B cell (primary cell): ENCODE measurements at regions not wholly inside any gene's neighbourhood (a gene's known extent, or its start where the extent isn't known, plus 50 kb on each side); places are given as distances from the start of the nearest gene placed in this dataset.

Experiments
- ATAC-seq: fragments of 200-7000 bp; cut with Tn5 transposase; one replicate; pipeline ENCODE4 v1.10.0; 2021; ENCODE audit warnings: low read depth, mild to moderate bottlenecking, moderate number of reproducible peaks, moderate library complexity
- CTCF ChIA-PET: fragments of 350-600 bp; sonication (Branson Sonifier 250); formaldehyde crosslinking; loops from one replicate; lab custom pipeline; 2021; ENCODE audit warnings: antibody characterized with exemption, inconsistent platforms; lab: Charles Lee
- POLR2A ChIA-PET: fragments of 350-600 bp; sonication (Branson Sonifier 250); formaldehyde crosslinking; loops from one replicate; lab custom pipeline; 2021; ENCODE audit warnings: antibody characterized with exemption; lab: Charles Lee
- DNase-seq: peaks from one replicate; pipeline ENCODE4 v3.0.0; 2013
- H2AFZ ChIP-seq: 2 replicates; pipeline ENCODE4 v1.6.1; 2012; ENCODE audit warnings: mild to moderate bottlenecking, low read depth, low read length; ENCODE audit not compliant: insufficient read depth, poor library complexity, severe bottlenecking
- H3K27ac ChIP-seq, 2 donors: 1 replicate in 1 of 2; 2 replicates in 1 of 2; pipeline ENCODE4 v1.5.1; 2012 to 2013; ENCODE audit warnings: low read length in 2 of 2, mild to moderate bottlenecking in 2 of 2, moderate library complexity in 1 of 2
- H3K27me3 ChIP-seq, 4 experiments: fragments of 200-600 bp in 1 of 4; sonication (generic) in 1 of 4; replicated peaks in 1 of 4; 1 replicate in 2 of 4; 2 replicates in 2 of 4; pipeline versions ENCODE4 v1.6.1 to v1.7.0; 2013 to 2016; ENCODE audit warnings: low read length in 3 of 4, mild to moderate bottlenecking in 2 of 4, mixed read lengths in 1 of 4, moderate library complexity in 1 of 4; ENCODE audit not compliant: insufficient read depth in 4 of 4, control insufficient read depth in 3 of 4; ENCODE audit errors: control extremely low read depth in 1 of 4
- H3K36me3 ChIP-seq, 2 experiments: replicated peaks in 1 of 2; 1 replicate in 1 of 2; 2 replicates in 1 of 2; pipeline versions ENCODE4 v1.6.1 to v1.7.1; 2013; ENCODE audit warnings: low read length in 1 of 2; ENCODE audit not compliant: insufficient read depth in 2 of 2, control insufficient read depth in 1 of 2; ENCODE audit errors: control extremely low read depth in 1 of 2, extremely low read depth in 1 of 2
- H3K4me1 ChIP-seq, 2 donors: fragments of 200-600 bp in 1 of 2; sonication (generic) in 1 of 2; 1 replicate in 1 of 2; 2 replicates in 1 of 2; pipeline versions ENCODE4 v1.5.1 to v1.6.1; 2013 to 2017; ENCODE audit warnings: low read length in 2 of 2; ENCODE audit not compliant: control insufficient read depth in 2 of 2, insufficient read depth in 2 of 2
- H3K4me2 ChIP-seq: replicated peaks from 2 replicates; pipeline ENCODE3; 2012; ENCODE audit warnings: mild to moderate bottlenecking, low read depth, low read length; ENCODE audit not compliant: poor library complexity, severe bottlenecking
- H3K4me3 ChIP-seq, 5 experiments: fragments of 200-600 bp in 1 of 5; sonication (generic) in 1 of 5; 1 replicate in 3 of 5; 2 replicates in 2 of 5; pipeline versions ENCODE4 v1.5.1 to v1.7.0; 2011 to 2016; ENCODE audit warnings: low read length in 4 of 5, mild to moderate bottlenecking in 4 of 5, low read depth in 2 of 5, control low read depth in 1 of 5, moderate library complexity in 1 of 5; ENCODE audit not compliant: insufficient read depth in 1 of 5; ENCODE audit errors: control extremely low read depth in 1 of 5, extremely low read depth in 1 of 5
- H3K79me2 ChIP-seq: fragments of 200-600 bp; sonication (generic); one replicate; pipeline ENCODE4 v1.6.0; 2016; ENCODE audit warnings: low read length; ENCODE audit not compliant: control insufficient read depth, insufficient read depth
- H3K9ac ChIP-seq: fragments of 200-600 bp; sonication (generic); 2 replicates; pipeline ENCODE4 v1.6.1; 2017; ENCODE audit warnings: mild to moderate bottlenecking, low read length, moderate library complexity
- H3K9me3 ChIP-seq, 3 donors: one replicate each; pipeline versions ENCODE4 v1.6.1 to v1.7.1; 2013; ENCODE audit warnings: low read length in 2 of 3; ENCODE audit not compliant: control insufficient read depth in 2 of 3, insufficient read depth in 1 of 3; ENCODE audit errors: control extremely low read depth in 1 of 3
- H4K20me1 ChIP-seq: 2 replicates; pipeline ENCODE4 v1.6.0; 2012; ENCODE audit warnings: mild to moderate bottlenecking, low read length; ENCODE audit not compliant: insufficient read depth, control insufficient read depth, poor library complexity, severe bottlenecking
- H3K27ac Mint-ChIP-seq: one replicate; pipeline ENCODE4 v1.8.0; 2021; ENCODE audit warnings: mixed read lengths
- H3K27me3 Mint-ChIP-seq: one replicate; pipeline ENCODE4 v1.8.0; 2021; ENCODE audit warnings: mixed read lengths
- H3K4me1 Mint-ChIP-seq: one replicate; pipeline ENCODE4 v1.8.0; 2021; ENCODE audit warnings: mixed read lengths
- H3K4me3 Mint-ChIP-seq: one replicate; pipeline ENCODE4 v1.8.0; 2021; ENCODE audit warnings: mixed read lengths
- H3K9me3 Mint-ChIP-seq: one replicate; pipeline ENCODE4 v1.8.0; 2022; ENCODE audit warnings: mixed read lengths; ENCODE audit not compliant: insufficient read depth
- EZH2 ChIP-seq: IDR thresholded peaks from 2 replicates; pipeline ENCODE4 v1.6.1; 2012; ENCODE audit warnings: borderline replicate concordance, low read depth, mild to moderate bottlenecking, moderate library complexity, low read length; ENCODE audit not compliant: insufficient read depth, poor library complexity, severe bottlenecking
- WGBS: methylation state at CpG from one replicate; pipeline ENCODE4 v1.1.5; 2013; ENCODE audit warnings: missing lambda C conversion rate; ENCODE audit not compliant: insufficient coverage; 5-methylcytosine and 5-hydroxymethylcytosine counted together
- intact Hi-C: fragments of 100-400 bp; cut with micrococcal nuclease; formaldehyde crosslinking; loops from one replicate; pipeline ENCODE4 v1.10.0; 2022
- TF ChIP-seq, protein P1 (sequence below): fragments of 200-600 bp; IDR thresholded peaks from one replicate; pipeline ENCODE4 v1.8.0; 2022; ENCODE audit warnings: antibody characterized with exemption, mild to moderate bottlenecking

- H3K4me3 ChIP-seq: no peak overlapping the region
- H3K27ac ChIP-seq: no peak overlapping the region
- no peak overlapping the region for H3K4me2 ChIP-seq
- Mint-ChIP-seq H3K27ac (no peak overlapping the region), H3K27me3 (peaks cover 16% of the 10 kb centered on the region), H3K4me3 (no peak overlapping the region), H3K4me1 (no peaks in the 10 kb centered on the region), H3K9me3 (no peaks in the 10 kb centered on the region)
- ChIA-PET CTCF (no interaction called here), POLR2A (no interaction called here)
- TF ChIP-seq EZH2: no peak
- TF ChIP-seq, protein P1, sequence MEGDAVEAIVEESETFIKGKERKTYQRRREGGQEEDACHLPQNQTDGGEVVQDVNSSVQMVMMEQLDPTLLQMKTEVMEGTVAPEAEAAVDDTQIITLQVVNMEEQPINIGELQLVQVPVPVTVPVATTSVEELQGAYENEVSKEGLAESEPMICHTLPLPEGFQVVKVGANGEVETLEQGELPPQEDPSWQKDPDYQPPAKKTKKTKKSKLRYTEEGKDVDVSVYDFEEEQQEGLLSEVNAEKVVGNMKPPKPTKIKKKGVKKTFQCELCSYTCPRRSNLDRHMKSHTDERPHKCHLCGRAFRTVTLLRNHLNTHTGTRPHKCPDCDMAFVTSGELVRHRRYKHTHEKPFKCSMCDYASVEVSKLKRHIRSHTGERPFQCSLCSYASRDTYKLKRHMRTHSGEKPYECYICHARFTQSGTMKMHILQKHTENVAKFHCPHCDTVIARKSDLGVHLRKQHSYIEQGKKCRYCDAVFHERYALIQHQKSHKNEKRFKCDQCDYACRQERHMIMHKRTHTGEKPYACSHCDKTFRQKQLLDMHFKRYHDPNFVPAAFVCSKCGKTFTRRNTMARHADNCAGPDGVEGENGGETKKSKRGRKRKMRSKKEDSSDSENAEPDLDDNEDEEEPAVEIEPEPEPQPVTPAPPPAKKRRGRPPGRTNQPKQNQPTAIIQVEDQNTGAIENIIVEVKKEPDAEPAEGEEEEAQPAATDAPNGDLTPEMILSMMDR: no peak
- no peaks in the 10 kb centered on the region for H4K20me1 ChIP-seq
- peaks cover 0 to 3% (median 1%) of the 10 kb centered on the region in 4 experiments for H3K27me3 ChIP-seq
- H3K79me2 ChIP-seq: no peaks in the 10 kb centered on the region
- no peak for DNase-seq
- intact Hi-C loops: no loop called here
- no peaks in the 10 kb centered on the region for H3K36me3 ChIP-seq
- no peak for ATAC-seq
- no peak overlapping the region for H3K9ac ChIP-seq
- no peaks in the 10 kb centered on the region for H3K4me1 ChIP-seq
- H2AFZ ChIP-seq: no peak overlapping the region
- no peaks in the 10 kb centered on the region for H3K9me3 ChIP-seq
These were observed 83.5 kb downstream of the FOXB1 start for GRCh38 chr15:60087561-60087960.

DNA sequence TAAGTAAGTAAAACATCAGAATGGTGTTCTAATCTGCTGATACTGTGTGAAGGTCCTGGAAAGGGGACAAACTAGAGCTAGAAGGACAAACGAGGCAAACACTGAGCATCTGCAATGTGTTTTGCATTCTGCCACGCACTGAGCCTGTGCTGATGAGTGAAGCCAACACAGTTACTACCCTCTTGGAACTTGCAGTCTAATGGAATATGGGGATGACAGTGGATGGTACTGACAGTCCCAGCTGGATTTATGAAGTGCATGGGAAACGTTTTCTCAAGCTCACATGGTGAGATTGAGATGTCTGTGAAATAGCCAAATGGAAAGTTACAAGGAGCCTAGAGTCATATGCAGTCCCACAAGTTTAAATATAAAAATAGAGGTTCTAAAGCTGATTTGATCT, 86.6 kb downstream of the FOXB1 start:
- TF ChIP-seq, protein P1: no peak
- no peak for TF ChIP-seq EZH2
- H3K4me3 ChIP-seq: no peak overlapping the region
- no peaks in the 10 kb centered on the region for H3K79me2 ChIP-seq
- H3K4me2 ChIP-seq: no peak overlapping the region
- DNase-seq: no peak
- POLR2A ChIA-PET: no interaction called here
- Mint-ChIP-seq H3K4me1 (no peaks in the 10 kb centered on the region), H3K4me3 (no peak overlapping the region), H3K27me3 (peaks cover 23% of the 10 kb centered on the region), H3K27ac (no peak overlapping the region), H3K9me3 (no peaks in the 10 kb centered on the region)
- no peaks in the 10 kb centered on the region for H3K4me1 ChIP-seq
- intact Hi-C loops: no loop called here
- no peak overlapping the region for H3K27ac ChIP-seq
- H3K9me3 ChIP-seq: no peaks in the 10 kb centered on the region
- no peaks in the 10 kb centered on the region for H3K36me3 ChIP-seq
- H3K27me3 ChIP-seq: peaks cover 0 to 3% (median 1%) of the 10 kb centered on the region in 4 experiments
- H2AFZ ChIP-seq: no peak overlapping the region
- CTCF ChIA-PET: no interaction called here
- no peaks in the 10 kb centered on the region for H4K20me1 ChIP-seq
- 89% methylated on average over 3 of the region's 3 CpGs for WGBS
- ATAC-seq: no peak
- no peak overlapping the region for H3K9ac ChIP-seq
